SKM-1 (cell line): ENCODE measurements at regions not wholly inside any gene's neighbourhood (a gene's known extent, or its start where the extent isn't known, plus 50 kb on each side); places are given as distances from the start of the nearest gene placed in this dataset.
"Not testable (repeated sequence)": the region's sequence is repeated elsewhere in the genome, so short reads cannot be mapped to it uniquely, and the experiment has no call there.

Experiments
- DNase-seq: peaks from one replicate; lab custom pipeline; 2025; ENCODE audit not compliant: unreplicated experiment; lab: John Stamatoyannopoulos, UW

DNA sequence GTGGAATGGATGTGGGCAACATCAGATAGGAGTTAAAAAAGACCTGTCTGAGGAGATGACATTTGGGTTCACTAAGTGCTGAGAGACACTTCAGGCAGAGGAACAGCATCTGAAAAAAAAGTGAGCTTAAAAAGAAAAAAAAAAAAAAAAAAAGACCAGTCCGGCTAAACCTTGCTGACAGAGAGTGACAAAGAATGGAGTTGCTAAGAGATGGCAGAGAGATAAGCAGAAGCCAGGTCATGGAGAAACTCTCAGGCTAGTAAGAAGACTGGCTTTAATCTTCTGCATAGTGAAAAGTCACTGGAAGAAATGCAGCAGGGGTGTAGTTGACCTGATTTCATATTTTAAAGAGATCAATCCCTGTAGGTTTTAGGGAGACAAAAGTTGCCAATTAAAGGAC, 711.1 kb upstream of the SEMA3D start:
- DNase-seq, result no peak

DNA sequence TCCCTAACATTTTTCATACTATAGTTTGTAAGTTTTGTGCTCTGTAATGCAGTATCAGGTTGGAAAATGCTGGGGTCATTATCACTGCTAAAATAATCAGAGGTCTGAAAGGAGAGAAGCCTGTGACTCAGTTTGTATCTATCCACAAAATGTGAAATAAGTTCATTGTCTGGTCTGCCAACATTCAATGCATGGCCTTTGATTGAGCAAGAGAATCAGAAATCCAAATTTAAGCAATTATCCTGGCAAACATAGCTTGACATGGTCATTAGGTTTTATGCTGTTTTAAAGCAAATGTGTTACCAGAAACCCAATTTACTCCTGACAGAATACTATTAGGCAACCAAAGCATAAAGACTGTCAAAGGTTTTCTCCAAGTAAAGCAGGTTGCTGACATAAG, 709.7 kb upstream of the SEMA3D start:
- no peak for DNase-seq

DNA sequence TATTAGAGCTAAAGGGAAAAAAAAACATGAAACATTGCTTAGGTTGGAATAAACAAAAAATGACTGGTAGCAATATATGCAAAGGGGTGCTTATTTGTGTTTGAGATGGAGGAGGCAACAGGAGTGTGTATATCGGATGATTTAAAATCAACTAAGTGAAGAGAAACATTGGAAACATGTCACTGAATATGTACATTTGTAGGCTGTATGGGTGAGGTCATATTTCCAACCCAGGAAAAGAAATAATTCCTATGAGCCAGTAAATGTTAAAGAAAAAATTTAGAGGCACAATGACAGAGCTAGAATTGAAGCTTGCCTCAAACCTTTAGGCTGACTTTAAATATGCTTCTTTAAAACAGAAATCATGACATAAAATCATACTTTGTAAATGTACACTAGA, 709.0 kb upstream of the SEMA3D start:
- no peak for DNase-seq

DNA sequence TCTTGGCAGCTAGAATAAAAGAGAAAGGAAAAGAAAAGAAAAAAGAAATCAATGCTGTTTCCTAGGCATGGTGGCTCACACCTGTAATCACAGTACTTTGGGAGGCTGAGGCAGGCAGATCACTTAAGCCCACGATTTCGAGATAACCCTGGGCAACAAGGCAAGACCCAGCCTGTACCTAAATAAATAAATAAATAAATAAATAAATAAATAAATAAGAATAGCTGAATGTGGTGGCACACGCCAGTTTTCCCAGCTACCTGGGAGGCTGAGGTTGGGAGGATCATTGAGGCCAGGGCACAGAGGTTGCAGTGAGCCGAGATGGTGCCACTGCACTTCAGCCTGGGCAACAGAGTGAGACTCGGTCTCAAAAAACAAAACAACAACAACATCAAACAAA, 705.0 kb upstream of the SEMA3D start:
- not testable (repeated sequence) for DNase-seq

DNA sequence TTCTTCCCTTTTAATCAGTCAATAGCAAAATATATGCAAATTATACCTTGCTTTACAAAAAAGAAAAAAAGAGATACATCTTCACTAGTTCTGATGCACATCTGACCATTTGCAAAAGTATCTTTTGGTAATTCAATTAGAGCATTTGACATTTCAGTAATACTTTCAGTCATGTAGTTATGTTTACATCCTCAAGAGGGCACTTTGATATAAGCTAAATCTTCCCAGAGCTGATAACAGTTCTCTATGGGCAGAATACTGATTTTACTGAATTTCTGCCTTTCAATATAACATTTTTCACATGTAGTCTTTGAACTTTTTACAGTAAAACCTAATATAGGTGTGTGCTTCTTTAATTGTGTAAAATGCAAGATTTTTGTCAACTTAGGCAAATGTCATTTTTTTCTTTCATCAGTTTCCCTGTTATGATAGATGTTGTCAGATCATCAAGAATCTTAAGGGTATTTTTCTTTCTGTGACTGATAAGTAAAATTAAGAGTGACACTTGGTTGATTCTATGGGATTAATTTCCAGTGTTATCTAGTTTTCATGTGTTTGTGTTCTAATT, 703.5 kb upstream of the SEMA3D start:
- peak; percentile 39 for DNase-seq

DNA sequence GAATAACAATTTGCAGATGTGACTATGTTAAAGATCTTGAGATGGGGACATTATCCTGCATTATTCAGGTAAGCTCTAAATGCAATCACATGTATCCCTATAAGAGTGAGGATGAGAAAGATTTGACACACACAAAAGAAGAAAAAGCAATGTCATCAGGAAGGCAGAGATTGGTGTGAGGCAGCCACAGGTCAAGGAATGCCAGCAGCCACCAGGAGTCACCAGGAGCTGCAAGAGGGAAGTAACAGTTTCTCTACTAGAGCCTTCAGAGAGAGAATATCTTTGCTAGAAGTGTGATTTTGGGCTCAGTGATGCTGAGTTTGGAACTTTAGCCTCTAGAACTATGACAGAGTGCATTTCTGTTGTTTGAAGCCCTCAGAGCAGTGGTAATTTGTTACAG, 700.3 kb upstream of the SEMA3D start:
- DNase-seq, result no peak

DNA sequence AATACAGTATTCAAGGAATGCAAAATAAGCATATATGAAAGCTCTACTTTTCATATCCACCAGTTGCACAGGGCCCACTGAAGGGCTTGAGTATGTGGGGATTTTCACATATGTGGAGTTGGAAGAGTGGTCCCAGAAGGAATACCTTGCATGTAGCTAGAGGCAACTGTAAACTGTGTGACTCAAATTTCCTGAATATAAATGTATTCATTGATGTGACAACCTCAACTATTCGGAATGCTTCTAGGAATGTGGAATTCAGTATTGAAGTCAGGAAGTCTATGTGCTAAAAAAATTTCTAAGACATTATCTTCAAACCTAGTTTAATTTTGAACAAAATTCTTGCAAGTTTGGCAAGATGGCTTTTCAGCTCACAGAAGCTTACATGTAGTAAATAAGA, 695.5 kb upstream of the SEMA3D start:
- no peak for DNase-seq

DNA sequence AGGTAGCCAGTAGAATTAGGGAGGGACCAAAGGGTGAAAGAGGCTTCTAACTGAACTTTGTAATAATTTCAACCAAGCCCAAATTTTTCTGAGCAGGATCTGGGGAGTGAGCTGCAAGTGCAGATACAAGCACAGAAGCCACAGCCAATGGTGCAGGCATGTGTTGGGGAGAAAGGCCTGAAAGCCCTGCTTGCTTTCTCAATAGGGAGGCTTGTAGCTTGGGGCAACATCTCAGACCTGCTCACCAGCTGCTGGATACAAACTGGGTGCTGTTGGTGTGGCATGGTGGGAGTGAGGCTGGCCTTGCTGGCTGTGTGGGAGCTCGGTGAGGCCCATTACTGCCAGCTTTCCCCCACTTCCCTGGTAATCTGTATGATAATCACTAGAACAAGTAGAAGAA, 688.5 kb upstream of the SEMA3D start:
- DNase-seq, result no peak

DNA sequence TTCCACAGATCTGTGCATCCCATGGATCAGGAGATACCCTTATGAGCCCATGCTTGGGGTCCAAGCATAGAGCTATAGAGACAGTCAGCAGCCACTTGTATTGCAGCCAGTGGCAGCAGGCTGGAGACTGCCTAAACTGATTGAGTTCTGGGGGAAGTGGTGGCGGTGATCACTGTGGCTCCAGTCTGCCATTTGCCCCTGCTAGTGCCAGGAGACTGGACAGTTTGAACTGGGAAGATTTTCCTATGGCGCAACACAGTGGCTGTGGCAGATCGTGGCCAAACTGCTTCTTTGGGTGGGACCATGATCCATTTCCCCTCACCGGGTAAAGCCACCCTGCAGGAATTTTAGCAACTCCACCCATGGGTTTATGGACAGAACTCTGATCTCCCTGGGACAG, 679.7 kb upstream of the SEMA3D start:
- DNase-seq, result no peak

DNA sequence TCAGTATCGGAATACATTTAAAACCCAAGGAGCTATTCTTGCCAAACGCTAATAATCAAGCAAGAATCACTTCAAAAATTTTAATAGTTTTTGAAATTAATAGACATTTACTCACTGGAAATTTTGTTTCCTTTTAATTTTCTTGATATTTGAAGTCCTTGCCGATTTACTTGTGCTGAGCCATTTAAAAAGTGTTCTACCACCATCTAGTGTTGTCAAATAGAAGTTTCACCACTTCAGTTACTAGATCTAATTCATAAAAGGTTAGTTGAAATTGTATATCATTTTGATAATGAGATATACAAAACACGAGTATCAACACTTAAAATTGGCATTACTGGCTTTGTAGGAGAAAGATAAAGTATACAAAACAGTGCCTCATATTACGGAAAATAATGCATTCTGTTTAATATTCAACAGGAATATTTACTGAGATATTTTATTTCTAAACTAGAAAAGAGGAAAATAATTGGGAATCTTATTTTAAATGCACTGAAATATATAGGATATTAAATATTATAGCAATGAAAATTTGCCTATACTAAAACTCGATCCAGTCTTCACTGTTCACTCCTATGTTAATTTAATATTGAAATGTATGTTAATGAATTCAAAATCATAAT, 664.8 kb upstream of the SEMA3D start:
- no peak for DNase-seq

DNA sequence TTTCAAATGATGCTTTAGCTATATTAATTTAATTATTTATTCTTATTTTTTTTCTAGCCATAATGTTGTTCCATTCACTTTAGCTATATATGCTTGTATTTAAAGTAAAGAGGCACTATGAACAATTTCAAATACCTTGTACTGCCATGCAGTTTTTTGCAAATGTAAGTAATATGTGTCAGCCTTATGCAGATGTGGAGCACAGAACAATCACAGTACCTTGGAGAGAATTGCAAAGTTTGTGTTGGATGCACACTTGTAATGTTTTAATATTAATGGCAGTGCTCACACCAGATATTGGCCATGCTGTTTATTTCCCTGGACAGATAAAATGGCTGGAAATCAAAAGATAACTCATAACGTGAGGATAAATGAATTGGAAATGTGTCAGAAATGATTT, 663.5 kb upstream of the SEMA3D start:
- DNase-seq, result no peak

DNA sequence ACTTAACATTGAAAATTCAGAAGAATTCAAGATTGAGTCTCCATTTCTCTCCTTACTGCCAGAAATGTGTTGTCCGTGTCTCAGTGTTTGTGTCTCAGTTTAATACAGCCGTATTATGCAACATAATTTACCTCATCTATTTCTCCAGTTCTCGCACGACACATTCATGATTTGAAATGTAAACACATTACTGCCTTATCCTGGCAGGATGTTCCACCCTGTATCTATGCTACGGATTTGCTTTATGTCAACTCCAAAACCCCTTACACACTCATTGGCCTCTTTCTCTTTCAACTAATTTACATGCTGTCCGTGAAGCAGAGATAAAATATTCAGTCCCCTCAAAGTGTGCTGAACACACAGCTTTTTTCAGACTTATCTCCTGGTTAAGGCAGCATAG, 653.7 kb upstream of the SEMA3D start:
- no peak for DNase-seq

DNA sequence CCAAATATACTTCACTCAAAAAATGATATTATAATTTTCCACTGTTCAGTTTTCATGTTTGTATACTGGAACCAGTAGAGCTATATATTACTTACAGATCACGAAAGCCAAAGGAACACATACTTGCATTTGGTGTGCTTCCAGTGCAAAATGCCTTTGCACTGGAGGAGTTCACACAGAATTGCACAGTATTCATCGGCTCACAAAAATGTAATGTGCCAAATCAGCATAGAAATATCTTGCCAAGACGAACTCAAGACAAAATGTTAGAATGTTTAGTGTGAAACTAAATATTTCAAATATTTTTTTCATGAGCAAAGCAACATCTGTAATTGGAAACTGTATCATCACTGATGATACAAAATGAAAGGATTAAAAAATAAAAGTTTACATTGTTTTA, 646.2 kb upstream of the SEMA3D start:
- DNase-seq, result no peak

DNA sequence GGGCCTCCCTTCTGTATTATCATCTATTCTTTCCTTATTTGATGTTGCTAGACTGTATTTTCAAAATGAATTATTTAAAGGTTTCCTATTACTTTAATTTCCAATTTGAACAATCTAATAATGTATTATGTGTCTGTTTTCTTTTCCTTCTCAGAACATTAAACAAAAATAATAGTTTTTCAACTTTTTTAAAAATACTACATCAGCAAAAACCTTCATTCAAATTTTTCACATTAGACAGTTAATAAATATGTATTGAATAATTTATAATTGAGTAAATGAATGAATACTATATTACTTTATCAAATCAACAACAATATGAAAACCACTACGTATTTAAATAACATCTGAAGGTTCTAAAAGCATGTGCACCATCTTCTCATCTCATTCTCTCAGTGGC, 644.1 kb upstream of the SEMA3D start:
- no peak for DNase-seq

DNA sequence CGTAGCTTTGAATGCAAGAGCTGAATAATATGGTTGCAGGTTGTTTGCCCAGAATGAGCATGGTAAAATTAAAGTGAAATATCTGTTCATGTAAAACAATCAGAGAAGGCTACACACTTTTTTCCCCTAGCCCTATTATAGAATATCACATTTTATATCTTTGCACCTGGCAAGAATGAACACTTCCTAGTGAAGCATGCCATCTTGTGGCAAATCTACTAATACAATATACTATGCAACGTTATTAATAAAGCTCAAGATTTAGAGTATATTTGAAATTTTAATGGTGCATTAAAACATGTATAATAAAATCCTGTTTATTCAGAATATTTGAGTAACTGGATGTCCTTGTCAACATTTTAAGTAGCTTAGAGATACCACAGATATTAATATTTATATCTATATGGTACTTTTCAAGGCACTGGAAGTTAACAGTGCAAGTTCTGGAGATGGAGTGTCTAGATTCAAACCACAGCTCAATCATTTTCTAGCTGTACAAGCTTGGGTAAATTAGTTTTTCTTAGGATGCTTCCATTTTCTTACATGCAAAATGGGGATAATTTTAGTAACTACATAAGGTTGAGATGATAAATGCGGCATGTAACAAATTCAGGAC, 643.1 kb upstream of the SEMA3D start:
- DNase-seq, result no peak

DNA sequence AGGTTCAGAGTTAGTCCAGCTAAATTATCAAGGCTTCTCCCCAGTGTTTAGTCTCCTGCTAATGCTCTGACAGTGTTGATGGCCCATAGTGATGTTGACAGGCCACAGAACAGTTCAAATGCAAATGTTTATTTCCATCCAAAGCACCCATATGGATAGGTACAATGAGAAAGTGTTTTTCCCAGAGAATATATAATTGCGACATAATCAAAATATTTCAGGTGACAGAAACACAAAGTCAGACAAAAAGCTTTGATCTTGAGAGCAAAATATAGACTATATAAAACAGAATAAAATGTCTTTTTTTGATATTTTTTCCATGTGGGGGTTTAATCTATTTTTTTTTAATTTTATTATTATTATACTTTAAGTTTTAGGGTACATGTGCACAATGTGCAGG, 642.3 kb upstream of the SEMA3D start:
- DNase-seq, result no peak

DNA sequence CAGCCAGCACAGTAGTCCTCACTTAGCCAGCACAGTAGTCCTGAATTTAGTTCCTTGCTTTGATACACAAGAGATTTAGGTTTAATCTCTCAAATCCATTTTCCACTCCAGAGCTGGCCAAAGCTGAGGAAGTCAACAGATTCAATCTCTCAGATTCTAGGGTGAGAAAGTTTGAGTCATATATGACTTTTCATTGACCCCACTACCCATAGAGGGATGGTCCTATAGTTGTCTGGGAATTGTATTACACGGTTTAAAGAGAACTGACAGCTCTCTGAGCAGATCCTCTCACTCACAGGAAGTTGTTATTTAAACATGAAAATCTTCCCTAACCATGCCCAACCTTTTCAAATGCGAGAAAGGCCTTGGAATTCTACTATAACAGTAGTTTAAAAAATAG, 641.8 kb upstream of the SEMA3D start:
- no peak for DNase-seq

DNA sequence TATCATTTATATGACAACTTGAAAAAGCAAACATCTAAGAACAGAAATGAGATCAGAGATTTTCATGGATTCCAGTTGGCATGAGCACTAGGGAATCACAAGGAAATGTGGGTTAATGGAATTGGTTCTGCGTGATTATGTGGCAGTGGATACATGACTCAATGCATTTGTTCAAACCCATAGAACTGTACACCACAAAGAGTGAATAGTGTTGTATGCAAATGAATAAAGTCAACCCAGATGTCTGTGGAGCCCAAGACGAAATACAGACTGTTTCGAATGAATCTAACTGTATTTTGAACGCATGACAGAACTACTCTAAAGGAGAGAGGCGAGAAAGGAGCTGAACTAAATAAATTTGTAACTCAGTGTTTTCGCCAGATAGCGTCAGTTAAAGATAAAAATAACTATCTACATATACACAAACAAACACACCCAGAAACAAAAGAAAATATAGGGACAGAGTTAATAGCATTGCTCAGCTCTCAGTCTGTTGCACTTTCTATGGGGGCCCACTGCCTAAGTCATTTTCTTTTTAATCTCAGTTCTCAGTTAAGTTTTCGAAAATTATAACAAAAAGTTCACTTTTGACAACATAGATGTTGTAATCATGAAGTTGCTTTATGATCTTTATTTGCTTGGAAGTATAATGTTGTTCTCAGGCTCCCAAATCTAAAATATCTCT, 636.7 kb upstream of the SEMA3D start:
- DNase-seq, result no peak

DNA sequence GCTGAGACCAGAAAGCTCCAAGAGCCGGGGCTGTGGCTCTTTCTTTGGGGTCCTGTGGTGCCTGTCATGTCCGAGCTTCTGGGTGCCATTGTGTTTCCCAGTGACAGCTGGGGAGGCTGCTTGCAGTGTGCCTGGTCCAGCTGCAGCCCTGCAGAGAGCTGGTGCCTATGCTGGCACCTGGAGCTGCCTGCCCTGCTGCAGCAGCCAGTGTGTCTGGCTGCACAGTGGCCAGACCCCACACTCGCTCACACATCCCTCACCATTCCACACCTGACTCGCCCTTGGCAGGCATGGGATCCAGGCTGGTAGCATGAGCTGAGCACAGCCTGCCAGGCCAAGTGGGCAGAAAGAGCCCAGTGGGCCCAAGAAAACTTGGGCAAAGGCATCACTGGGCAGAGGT, 635.1 kb upstream of the SEMA3D start:
- DNase-seq, result no peak

DNA sequence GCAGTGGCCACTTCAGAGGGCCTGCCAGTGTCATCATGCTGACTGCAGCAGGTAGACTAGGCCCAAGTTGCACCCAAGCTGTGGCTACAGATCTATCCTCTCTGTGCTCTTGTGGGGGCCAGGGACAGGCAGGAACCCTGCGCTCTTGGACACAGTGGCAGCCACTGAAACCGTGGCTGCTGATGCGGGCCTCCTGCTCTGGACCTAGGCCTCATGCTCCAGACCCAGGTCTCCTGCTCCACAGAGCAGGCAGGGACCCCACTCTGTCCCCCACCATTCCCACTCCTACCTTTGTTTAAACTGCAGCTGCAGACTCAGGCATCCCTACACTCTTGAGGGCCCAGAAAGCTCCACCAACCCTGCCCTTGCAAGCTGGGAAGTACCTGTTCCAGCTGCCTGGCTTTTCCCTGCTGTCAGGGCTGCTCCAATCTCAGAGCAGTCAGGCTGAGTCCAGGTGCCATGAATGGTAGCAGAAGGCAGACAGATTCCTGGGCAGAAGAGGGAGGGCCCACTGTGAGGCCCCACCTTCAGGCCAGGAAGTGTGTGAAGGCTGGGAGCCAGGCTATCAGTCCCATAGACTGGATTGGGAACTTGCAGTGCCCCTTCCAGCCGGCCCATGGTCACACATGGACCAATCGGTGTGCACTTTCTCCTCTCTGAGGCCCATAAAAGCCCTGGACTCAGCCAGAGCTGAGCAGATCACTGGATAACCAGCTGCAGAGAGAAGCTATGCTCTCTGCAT, 634.0 kb upstream of the SEMA3D start:
- no peak for DNase-seq

DNA sequence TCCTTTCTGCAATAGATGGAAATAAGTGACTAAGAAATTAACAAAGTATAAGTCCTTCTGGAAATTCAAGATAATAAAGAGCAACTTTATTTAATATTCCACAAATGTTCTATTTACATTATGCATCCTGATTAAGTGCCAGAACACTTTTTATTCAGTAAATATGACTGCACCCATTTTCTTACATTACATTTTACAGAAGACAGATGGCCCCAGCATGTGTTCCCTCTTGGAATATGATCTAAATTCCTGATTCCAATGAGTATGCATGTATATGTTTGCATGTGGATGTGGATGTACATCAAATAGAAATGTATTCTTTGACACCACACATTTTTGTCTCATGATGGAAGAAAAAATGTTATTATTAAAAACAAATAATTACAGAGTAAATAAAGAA, 628.7 kb upstream of the SEMA3D start:
- no peak for DNase-seq

DNA sequence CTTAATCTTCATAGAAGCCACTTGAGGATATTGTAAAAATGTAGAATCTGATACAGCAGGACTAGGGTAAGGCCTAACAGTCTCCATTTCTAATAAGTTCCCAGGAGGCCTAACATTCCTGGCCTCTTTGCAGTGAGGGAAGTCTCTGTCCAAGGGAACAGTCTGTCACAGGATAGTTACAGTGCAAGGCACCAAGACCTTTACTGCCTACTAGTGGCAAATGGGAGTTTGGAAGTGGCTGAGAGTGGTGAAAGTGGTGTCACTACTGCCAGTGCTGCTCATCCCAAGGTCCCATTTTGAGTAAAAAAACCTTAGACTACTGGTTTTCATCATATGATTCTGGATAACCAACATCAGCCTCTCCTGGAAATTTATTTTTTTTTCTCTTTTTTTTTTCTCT, 619.5 kb upstream of the SEMA3D start:
- DNase-seq, result no peak
